IMR-90 (cell line): ENCODE measurements at regions not wholly inside any gene's neighbourhood (a gene's known extent, or its start where the extent isn't known, plus 50 kb on each side); places are given as distances from the start of the nearest gene placed in this dataset.

Source experiments
- ATAC-seq: fragments of 200-7000 bp; cut with Tn5 transposase; 2 replicates; pipeline ENCODE4 v1.9.1; 2020; ENCODE audit warnings: low read depth, mild to moderate bottlenecking, moderate library complexity
- BruUV-seq: library from RNA; stranded (reverse); fragments of 400-500 nt; replicated peaks from 2 replicates; lab custom pipeline; 2021; lab: Mats Ljungman, UMichigan
- CTCF ChIA-PET: fragments of 300-600 bp; formaldehyde crosslinking; extraction: SDS; loops from one replicate; lab custom pipeline; 2021; ENCODE audit warnings: antibody characterized with exemption; lab: Yijun Ruan, JAX
- POLR2A ChIA-PET: fragments of 300-600 bp; sonication (Branson Sonifier 250); formaldehyde crosslinking; loops from one replicate; lab custom pipeline; 2022; ENCODE audit warnings: antibody characterized with exemption; ENCODE audit not compliant: unreplicated experiment; lab: Charles Lee
- DNase-seq: peaks from one replicate; pipeline ENCODE4 v3.0.0; 2013
- H2AFZ ChIP-seq: replicated peaks from 2 replicates; pipeline ENCODE3; 2013; ENCODE audit warnings: low read length, mild to moderate bottlenecking; ENCODE audit not compliant: poor library complexity
- H2AK5ac ChIP-seq: 2 replicates; pipeline ENCODE4 v1.6.1; 2013; ENCODE audit warnings: low read depth, low read length, inconsistent platforms
- H2AK9ac ChIP-seq: replicated peaks from 2 replicates; pipeline ENCODE3; 2013; ENCODE audit warnings: mild to moderate bottlenecking, low read depth, low read length, moderate library complexity; ENCODE audit not compliant: poor library complexity
- H2BK120ac ChIP-seq: 2 replicates; pipeline ENCODE4 v1.6.1; 2013; ENCODE audit warnings: low read depth, low read length, inconsistent platforms
- H2BK15ac ChIP-seq: 3 replicates; pipeline ENCODE4 v1.6.1; 2013; ENCODE audit warnings: low read depth, low read length, inconsistent platforms
- H2BK20ac ChIP-seq: 2 replicates; pipeline ENCODE4 v1.6.1; 2013; ENCODE audit warnings: low read depth, mild to moderate bottlenecking, inconsistent platforms, low read length, moderate library complexity
- H2BK5ac ChIP-seq: 2 replicates; pipeline ENCODE4 v1.6.1; 2013; ENCODE audit warnings: mild to moderate bottlenecking, low read depth, low read length, inconsistent platforms; ENCODE audit not compliant: poor library complexity, severe bottlenecking
- H3K14ac ChIP-seq: replicated peaks from 2 replicates; pipeline ENCODE4 v1.6.1; 2013; ENCODE audit warnings: low read depth, low read length, inconsistent platforms
- H3K18ac ChIP-seq: 2 replicates; pipeline ENCODE4 v1.6.1; 2013; ENCODE audit warnings: low read depth, low read length, control low read depth
- H3K23ac ChIP-seq: 2 replicates; pipeline ENCODE4 v1.6.1; 2013; ENCODE audit warnings: low read depth, low read length, inconsistent platforms
- H3K27ac ChIP-seq: 2 replicates; pipeline ENCODE4 v1.5.1; 2013; ENCODE audit warnings: mild to moderate bottlenecking, control low read depth, low read length; ENCODE audit not compliant: insufficient read depth
- H3K27me3 ChIP-seq: 2 replicates; pipeline ENCODE4 v1.6.1; 2013; ENCODE audit warnings: low read length; ENCODE audit not compliant: control insufficient read depth, insufficient read depth
- H3K36me3 ChIP-seq: 2 replicates; pipeline ENCODE4 v1.6.1; 2013; ENCODE audit warnings: low read length, mixed read lengths; ENCODE audit not compliant: control insufficient read depth, insufficient read depth
- H3K4ac ChIP-seq: 2 replicates; pipeline ENCODE4 v1.6.1; 2013; ENCODE audit warnings: low read depth, low read length, inconsistent platforms
- H3K4me1 ChIP-seq: 2 replicates; pipeline ENCODE4 v1.6.1; 2013; ENCODE audit warnings: low read length, mixed read lengths; ENCODE audit not compliant: control insufficient read depth, insufficient read depth
- H3K4me2 ChIP-seq: 2 replicates; pipeline ENCODE4 v1.6.1; 2013; ENCODE audit warnings: low read depth, mild to moderate bottlenecking, control low read depth, low read length, moderate library complexity
- H3K4me3 ChIP-seq: 2 replicates; pipeline ENCODE4 v1.5.1; 2013; ENCODE audit warnings: low read depth, mild to moderate bottlenecking, control low read depth, low read length, moderate library complexity; ENCODE audit not compliant: insufficient read depth
- H3K56ac ChIP-seq: 2 replicates; pipeline ENCODE4 v1.6.1; 2013; ENCODE audit warnings: low read length, inconsistent platforms; ENCODE audit not compliant: insufficient read depth; ENCODE audit errors: extremely low read depth
- H3K79me1 ChIP-seq, 2 experiments: 2 replicates each; pipeline ENCODE4 v1.6.1; 2013; ENCODE audit warnings: low read length in 2 of 2, inconsistent platforms in 1 of 2, low read depth in 1 of 2
- H3K9ac ChIP-seq: 2 replicates; pipeline ENCODE4 v1.6.1; 2013; ENCODE audit warnings: low read depth, low read length, control low read depth
- H3K9me1 ChIP-seq: 2 replicates; pipeline ENCODE4 v1.6.1; 2013; ENCODE audit warnings: low read length, inconsistent platforms; ENCODE audit not compliant: insufficient read depth
- H3K9me3 ChIP-seq: 2 replicates; pipeline ENCODE4 v1.6.1; 2013; ENCODE audit warnings: low read length; ENCODE audit not compliant: control insufficient read depth, insufficient read depth
- H4K20me1 ChIP-seq: 2 replicates; pipeline ENCODE4 v1.6.1; 2013; ENCODE audit warnings: low read length, inconsistent platforms; ENCODE audit not compliant: insufficient read depth
- H4K5ac ChIP-seq: 2 replicates; pipeline ENCODE4 v1.6.1; 2013; ENCODE audit warnings: mild to moderate bottlenecking, low read depth, low read length, control low read depth
- H4K8ac ChIP-seq, 2 experiments: 2 replicates each; pipeline ENCODE4 v1.6.1; 2013; ENCODE audit warnings: low read depth in 2 of 2, low read length in 2 of 2, control low read depth in 1 of 2, inconsistent platforms in 1 of 2
- H4K91ac ChIP-seq: 2 replicates; pipeline ENCODE4 v1.6.1; 2013; ENCODE audit warnings: low read depth, low read length, inconsistent platforms; ENCODE audit not compliant: insufficient read depth
- CHD1 ChIP-seq: IDR thresholded peaks from 2 replicates; pipeline ENCODE4 v1.6.1; 2012; ENCODE audit warnings: low read depth, low read length, improper control_type of control experiment
- CTCF ChIP-seq: conservative IDR thresholded peaks from 2 replicates; pipeline ENCODE4 v1.5.1; 2012; ENCODE audit warnings: mild to moderate bottlenecking, low read depth, low read length, improper control_type of control experiment
- MAZ ChIP-seq: IDR thresholded peaks from 2 replicates; pipeline ENCODE4 v1.6.1; 2012; ENCODE audit warnings: low read depth, mild to moderate bottlenecking, low read length, improper control_type of control experiment, moderate library complexity, borderline replicate concordance
- RFX5 ChIP-seq: IDR thresholded peaks from 2 replicates; pipeline ENCODE4 v1.8.0; 2012; ENCODE audit warnings: low read depth, mild to moderate bottlenecking, low read length, moderate library complexity
- WGBS, 2 experiments: methylation state at CpG; one replicate each; pipeline versions ENCODE4 v1.1.5 to v1.1.7; 2013; ENCODE audit warnings: missing lambda C conversion rate in 2 of 2; ENCODE audit not compliant: insufficient read length in 1 of 2; ENCODE audit errors: extremely low coverage in 2 of 2; 5-methylcytosine and 5-hydroxymethylcytosine counted together
- dilution Hi-C: fragments of 300-500 bp; cut with HindIII; formaldehyde crosslinking; loops from one replicate; pipeline ENCODE4 v1.14.3; 2018; ENCODE audit warnings: low sequenced_read_pairs; ENCODE audit not compliant: unreplicated experiment
- in situ Hi-C: fragments of 300-500 bp; cut with MboI; formaldehyde crosslinking; loops from 3 replicates; pipeline ENCODE4 v1.14.3; 2019; ENCODE audit warnings: low sequenced_read_pairs, inconsistent platforms, mixed read lengths
- intact Hi-C: fragments of 100-400 bp; cut with micrococcal nuclease; formaldehyde crosslinking; loops from 2 replicates; pipeline ENCODE4 v1.10.0; 2022

DNA sequence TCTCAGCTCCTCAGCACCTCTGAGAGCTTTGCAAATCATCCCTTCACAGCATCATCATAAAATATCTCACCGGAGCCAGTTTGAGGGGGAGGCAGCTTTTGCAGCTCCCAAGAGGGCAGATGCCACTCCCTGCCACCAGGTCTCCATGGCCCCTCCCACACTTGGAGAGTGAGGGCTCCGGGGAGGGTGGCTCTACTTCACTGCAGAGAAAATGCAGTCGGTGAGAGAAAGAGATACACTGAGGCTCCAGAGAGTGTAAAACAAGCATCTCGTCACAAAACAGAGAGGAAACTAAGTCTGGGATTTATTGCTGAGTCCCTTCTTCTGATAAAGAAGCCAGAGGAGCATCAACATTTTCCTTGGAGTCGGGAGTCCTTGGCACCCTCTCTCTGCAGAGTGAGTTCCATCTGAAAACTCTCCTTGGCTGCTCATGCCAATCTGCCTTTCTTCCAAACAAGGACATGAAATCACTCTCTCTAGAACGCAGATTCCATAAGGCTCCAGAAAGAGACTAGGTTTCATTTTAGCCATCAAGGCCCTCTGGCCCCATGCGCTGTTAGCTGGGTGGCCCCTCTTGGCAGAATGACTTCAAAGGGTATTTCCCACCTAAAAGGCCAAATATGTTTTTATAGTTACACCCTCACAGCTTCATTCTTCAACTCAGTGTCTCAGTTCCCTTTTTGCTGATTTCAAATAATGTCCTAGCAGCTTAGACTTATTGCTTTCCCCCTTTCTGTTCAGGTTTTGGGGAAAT lies 70.6 kb upstream of the F13A1 start:
- in situ Hi-C loops (no loop called here), dilution Hi-C loops (no loop called here), intact Hi-C loops (no loop called here)
- Histone ChIP-seq H4K5ac (no peak overlapping the region), H3K9me3 (peaks cover 26% of the 10 kb centered on the region), H3K4me1 (no peaks in the 10 kb centered on the region), H3K4me2 (no peak overlapping the region), H3K36me3 (no peaks in the 10 kb centered on the region), H3K79me1 (no peaks in the 10 kb centered on the region), H2BK120ac (no peak overlapping the region), H3K27me3 (no peaks in the 10 kb centered on the region), H2AK5ac (no peak overlapping the region), H4K8ac (no peak overlapping the region), H2BK15ac (no peak overlapping the region), H2AFZ (no peak overlapping the region), H3K56ac (no peak overlapping the region), H3K4ac (no peak overlapping the region), H3K4me3 (no peak overlapping the region), H3K9me1 (no peaks in the 10 kb centered on the region), H2BK5ac (no peak overlapping the region), H2AK9ac (no peak overlapping the region), H3K23ac (no peak overlapping the region), H4K20me1 (no peaks in the 10 kb centered on the region), H4K91ac (no peak overlapping the region), H3K27ac (no peak overlapping the region), H3K14ac (no peak overlapping the region), H3K9ac (no peak overlapping the region), H3K18ac (no peak overlapping the region), H2BK20ac (no peak overlapping the region)
- no TSS peak for BruUV-seq
- CTCF ChIA-PET, result no interaction called here
- POLR2A ChIA-PET, result no interaction called here
- no CpG with 5 or more reads among the region's 7 CpGs for WGBS, 2 experiments
- no peak for DNase-seq
- no peak for ATAC-seq
- no peak for TF ChIP-seq CHD1
- TF ChIP-seq RFX5, result no peak
- no peak for TF ChIP-seq CTCF
- TF ChIP-seq MAZ, result no peak
